ENCODE measurements at regions not wholly inside any gene's neighbourhood (a gene's known extent, or its start where the extent isn't known, plus 50 kb on each side); places are given as distances from the start of the nearest gene placed in this dataset.

DNA sequence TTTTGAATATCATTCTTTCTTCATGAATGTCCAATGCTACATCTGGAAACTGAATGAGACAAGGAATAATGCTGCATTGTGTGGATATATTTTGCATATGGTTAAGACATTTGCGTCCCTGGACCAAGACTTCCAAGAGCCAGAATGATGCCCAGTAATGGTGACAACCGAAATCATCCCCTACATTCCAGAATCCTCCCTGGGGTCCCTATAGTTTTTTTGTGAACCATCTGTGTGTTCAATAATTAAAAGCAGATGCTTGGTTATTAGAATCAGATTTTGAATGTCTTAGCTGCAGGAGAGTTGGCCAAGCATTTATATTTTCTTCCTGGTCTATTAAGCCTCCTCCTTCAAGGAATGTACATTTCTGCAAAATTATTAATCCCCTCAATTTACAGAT lies 426.7 kb upstream of the CDH8 start:
- FAIRE-seq (no peak), DNase-seq (ENCODE audit: low read depth, low spot score) (no peak)
- no peak overlapping the region for H3K9ac ChIP-seq (ENCODE audit: control insufficient read depth, extremely low read depth, insufficient read depth, low read length)
- H3K9me3 ChIP-seq (ENCODE audit: control insufficient read depth, low read depth, low read length): no peaks in the 10 kb centered on the region
- H3K79me2 ChIP-seq (ENCODE audit: control insufficient read depth, insufficient read depth, low read length): no peaks in the 10 kb centered on the region
- dilution Hi-C loops (cut with MboI; ENCODE audit: extremely low pct_ligation_motif_present, low sequenced_read_pairs): no loop called here
- no peak overlapping the region for H2AFZ ChIP-seq (ENCODE audit: control insufficient read depth, low read length)
- TF ChIP-seq, protein P1, sequence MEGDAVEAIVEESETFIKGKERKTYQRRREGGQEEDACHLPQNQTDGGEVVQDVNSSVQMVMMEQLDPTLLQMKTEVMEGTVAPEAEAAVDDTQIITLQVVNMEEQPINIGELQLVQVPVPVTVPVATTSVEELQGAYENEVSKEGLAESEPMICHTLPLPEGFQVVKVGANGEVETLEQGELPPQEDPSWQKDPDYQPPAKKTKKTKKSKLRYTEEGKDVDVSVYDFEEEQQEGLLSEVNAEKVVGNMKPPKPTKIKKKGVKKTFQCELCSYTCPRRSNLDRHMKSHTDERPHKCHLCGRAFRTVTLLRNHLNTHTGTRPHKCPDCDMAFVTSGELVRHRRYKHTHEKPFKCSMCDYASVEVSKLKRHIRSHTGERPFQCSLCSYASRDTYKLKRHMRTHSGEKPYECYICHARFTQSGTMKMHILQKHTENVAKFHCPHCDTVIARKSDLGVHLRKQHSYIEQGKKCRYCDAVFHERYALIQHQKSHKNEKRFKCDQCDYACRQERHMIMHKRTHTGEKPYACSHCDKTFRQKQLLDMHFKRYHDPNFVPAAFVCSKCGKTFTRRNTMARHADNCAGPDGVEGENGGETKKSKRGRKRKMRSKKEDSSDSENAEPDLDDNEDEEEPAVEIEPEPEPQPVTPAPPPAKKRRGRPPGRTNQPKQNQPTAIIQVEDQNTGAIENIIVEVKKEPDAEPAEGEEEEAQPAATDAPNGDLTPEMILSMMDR (optimal IDR thresholded peaks at IDR 0.05 in 1 of 3, IDR thresholded peaks at IDR 0.05 in 1 of 3, conservative IDR thresholded peaks at IDR 0.05 in 1 of 3; ENCODE audit: extremely low read depth in 1 of 3, insufficient read depth in 2 of 3, low read length in 3 of 3): no peak
- no peak for TF ChIP-seq EZH2 (IDR thresholded peaks at IDR 0.05; ENCODE audit: low read length)
- no peak overlapping the region for H3K27ac ChIP-seq (ENCODE audit: control insufficient read depth, insufficient read depth, low read length)
- H3K4me3 ChIP-seq (ENCODE audit: control insufficient read depth in 2 of 3, extremely low read depth in 1 of 3, insufficient read depth in 2 of 3, low read depth in 1 of 3, low read length in 3 of 3): no peak overlapping the region
- H3K4me1 ChIP-seq (ENCODE audit: control insufficient read depth, extremely low read depth, insufficient read depth, low read length): no peaks in the 10 kb centered on the region
- no peak overlapping the region for H3K4me2 ChIP-seq (ENCODE audit: control insufficient read depth, extremely low read depth, insufficient read depth, low read depth, low read length)
- no peaks in the 10 kb centered on the region for H3K27me3 ChIP-seq (ENCODE audit: control insufficient read depth, extremely low read depth, insufficient read depth, low read length)
- H3K9me1 ChIP-seq (ENCODE audit: control insufficient read depth, extremely low read depth, insufficient read depth, low read length): no peaks in the 10 kb centered on the region
- H3K36me3 ChIP-seq (ENCODE audit: control insufficient read depth in 2 of 2, extremely low read depth in 1 of 2, insufficient read depth in 2 of 2, low read length in 2 of 2): no peaks in the 10 kb centered on the region
- no peaks in the 10 kb centered on the region for H4K20me1 ChIP-seq (ENCODE audit: control insufficient read depth, extremely low read depth, insufficient read depth, low read length)

DNA sequence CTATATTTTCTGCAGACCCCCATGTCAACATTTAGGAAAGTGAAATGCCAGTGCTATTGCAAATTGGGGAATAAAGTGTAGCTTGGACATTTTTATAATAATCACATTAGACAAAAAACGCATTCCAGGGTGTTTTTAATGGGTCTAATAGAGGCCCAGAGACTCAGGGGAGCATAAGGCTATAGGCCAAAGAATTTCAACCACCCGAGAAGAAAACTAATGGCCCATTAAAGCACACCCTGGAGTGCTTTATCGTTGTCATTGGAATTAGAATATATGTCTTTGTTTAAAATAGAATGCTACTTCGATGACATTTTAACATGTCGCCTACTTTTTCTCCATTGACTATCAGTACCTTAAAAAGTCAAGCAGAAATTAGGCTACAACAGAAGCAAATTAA lies 414.1 kb upstream of the CDH8 start:
- Histone ChIP-seq H3K4me1 (ENCODE audit: control insufficient read depth, extremely low read depth, insufficient read depth, low read length) (no peaks in the 10 kb centered on the region), H3K9me1 (ENCODE audit: control insufficient read depth, extremely low read depth, insufficient read depth, low read length) (no peaks in the 10 kb centered on the region), H3K9me3 (ENCODE audit: control insufficient read depth, low read depth, low read length) (no peaks in the 10 kb centered on the region), H3K79me2 (ENCODE audit: control insufficient read depth, insufficient read depth, low read length) (no peaks in the 10 kb centered on the region), H3K27ac (ENCODE audit: control insufficient read depth, insufficient read depth, low read length) (no peak overlapping the region), H4K20me1 (ENCODE audit: control insufficient read depth, extremely low read depth, insufficient read depth, low read length) (no peaks in the 10 kb centered on the region), H3K4me2 (ENCODE audit: control insufficient read depth, extremely low read depth, insufficient read depth, low read depth, low read length) (no peak overlapping the region), H2AFZ (ENCODE audit: control insufficient read depth, low read length) (no peak overlapping the region), H3K9ac (ENCODE audit: control insufficient read depth, extremely low read depth, insufficient read depth, low read length) (no peak overlapping the region), H3K36me3 (ENCODE audit: control insufficient read depth in 2 of 2, extremely low read depth in 1 of 2, insufficient read depth in 2 of 2, low read length in 2 of 2) (no peaks in the 10 kb centered on the region), H3K4me3 (ENCODE audit: control insufficient read depth in 2 of 3, extremely low read depth in 1 of 3, insufficient read depth in 2 of 3, low read depth in 1 of 3, low read length in 3 of 3) (no peak overlapping the region), H3K27me3 (ENCODE audit: control insufficient read depth, extremely low read depth, insufficient read depth, low read length) (no peaks in the 10 kb centered on the region)
- FAIRE-seq (no peak), DNase-seq (ENCODE audit: low read depth, low spot score) (no peak)
- dilution Hi-C loops (cut with MboI; ENCODE audit: extremely low pct_ligation_motif_present, low sequenced_read_pairs): no loop called here
- TF ChIP-seq, protein P1 (optimal IDR thresholded peaks at IDR 0.05 in 1 of 3, IDR thresholded peaks at IDR 0.05 in 1 of 3, conservative IDR thresholded peaks at IDR 0.05 in 1 of 3; ENCODE audit: extremely low read depth in 1 of 3, insufficient read depth in 2 of 3, low read length in 3 of 3): no peak
- no peak for TF ChIP-seq EZH2 (IDR thresholded peaks at IDR 0.05; ENCODE audit: low read length)

Measured in keratinocyte (primary cell).